Cardiac muscle cell (in vitro differentiated cells and primary cell): ENCODE measurements at regions not wholly inside any gene's neighbourhood (a gene's known extent, or its start where the extent isn't known, plus 50 kb on each side); places are given as distances from the start of the nearest gene placed in this dataset.

Experiments used
- DNase-seq, 2 donors: peaks; one replicate each; pipeline versions ENCODE4 v3.0.0 to v3.0.0-alpha.2; 2010 to 2017; ENCODE audit warnings: low read depth in 1 of 2, low spot score in 1 of 2
- H3K27ac ChIP-seq: fragments of 200-600 bp; sonication (generic); 2 replicates; pipeline ENCODE4 v1.5.1; 2016
- H3K27me3 ChIP-seq: fragments of 200-600 bp; sonication (generic); 2 replicates; pipeline ENCODE4 v1.6.0; 2016; ENCODE audit warnings: control low read depth
- H3K36me3 ChIP-seq: fragments of 200-600 bp; sonication (generic); 2 replicates; pipeline ENCODE4 v1.5.1; 2016; ENCODE audit warnings: control low read depth
- H3K4me1 ChIP-seq: fragments of 200-600 bp; sonication (generic); 2 replicates; pipeline ENCODE4 v1.8.1; 2017; ENCODE audit warnings: low read depth, mild to moderate bottlenecking, mixed run types
- H3K4me3 ChIP-seq: fragments of 200-600 bp; sonication (generic); 2 replicates; pipeline ENCODE4 v1.5.1; 2016; ENCODE audit warnings: mild to moderate bottlenecking
- H3K9me3 ChIP-seq: fragments of 200-600 bp; sonication (generic); 2 replicates; pipeline ENCODE4 v1.5.1; 2017; ENCODE audit warnings: low read depth, mild to moderate bottlenecking, control low read depth
- TF ChIP-seq, protein P1 (sequence below): IDR thresholded peaks from 2 replicates; pipeline ENCODE4 v1.5.1; 2012; ENCODE audit warnings: low read depth, mild to moderate bottlenecking, low read length

GRCh38 chr11:127440616-127441015, 440.0 kb upstream of the KIRREL3 start:
- DNase-seq = no peak
- Histone ChIP-seq H3K4me1 (no peaks in the 10 kb centered on the region), H3K36me3 (no peaks in the 10 kb centered on the region), H3K27ac (no peak overlapping the region), H3K4me3 (no peak overlapping the region), H3K27me3 (no peaks in the 10 kb centered on the region), H3K9me3 (no peaks in the 10 kb centered on the region)
- TF ChIP-seq, protein P1, sequence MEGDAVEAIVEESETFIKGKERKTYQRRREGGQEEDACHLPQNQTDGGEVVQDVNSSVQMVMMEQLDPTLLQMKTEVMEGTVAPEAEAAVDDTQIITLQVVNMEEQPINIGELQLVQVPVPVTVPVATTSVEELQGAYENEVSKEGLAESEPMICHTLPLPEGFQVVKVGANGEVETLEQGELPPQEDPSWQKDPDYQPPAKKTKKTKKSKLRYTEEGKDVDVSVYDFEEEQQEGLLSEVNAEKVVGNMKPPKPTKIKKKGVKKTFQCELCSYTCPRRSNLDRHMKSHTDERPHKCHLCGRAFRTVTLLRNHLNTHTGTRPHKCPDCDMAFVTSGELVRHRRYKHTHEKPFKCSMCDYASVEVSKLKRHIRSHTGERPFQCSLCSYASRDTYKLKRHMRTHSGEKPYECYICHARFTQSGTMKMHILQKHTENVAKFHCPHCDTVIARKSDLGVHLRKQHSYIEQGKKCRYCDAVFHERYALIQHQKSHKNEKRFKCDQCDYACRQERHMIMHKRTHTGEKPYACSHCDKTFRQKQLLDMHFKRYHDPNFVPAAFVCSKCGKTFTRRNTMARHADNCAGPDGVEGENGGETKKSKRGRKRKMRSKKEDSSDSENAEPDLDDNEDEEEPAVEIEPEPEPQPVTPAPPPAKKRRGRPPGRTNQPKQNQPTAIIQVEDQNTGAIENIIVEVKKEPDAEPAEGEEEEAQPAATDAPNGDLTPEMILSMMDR = no peak

DNA sequence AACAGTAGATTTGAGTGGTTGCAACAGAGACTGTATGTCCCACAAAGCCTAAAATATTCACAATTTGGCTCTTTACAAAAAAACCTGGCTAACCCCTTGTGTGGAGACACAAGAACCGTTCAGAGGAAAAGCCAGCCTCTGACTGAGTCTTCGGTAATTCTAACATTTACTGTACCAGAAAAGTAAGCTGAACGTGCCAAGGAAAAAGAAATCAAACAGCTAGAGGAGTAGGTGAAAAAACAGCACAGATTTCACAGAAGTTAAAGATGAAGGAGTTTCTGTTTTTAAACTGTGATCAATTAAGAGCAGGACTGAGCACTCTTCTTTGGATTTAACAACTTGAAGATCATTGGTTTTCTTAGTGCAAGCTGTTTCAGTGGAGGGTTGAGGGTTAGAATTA, 424.7 kb upstream of the KIRREL3 start:
- no peaks in the 10 kb centered on the region for H3K9me3 ChIP-seq
- TF ChIP-seq, protein P1 = no peak
- H3K4me1 ChIP-seq = no peaks in the 10 kb centered on the region

DNA sequence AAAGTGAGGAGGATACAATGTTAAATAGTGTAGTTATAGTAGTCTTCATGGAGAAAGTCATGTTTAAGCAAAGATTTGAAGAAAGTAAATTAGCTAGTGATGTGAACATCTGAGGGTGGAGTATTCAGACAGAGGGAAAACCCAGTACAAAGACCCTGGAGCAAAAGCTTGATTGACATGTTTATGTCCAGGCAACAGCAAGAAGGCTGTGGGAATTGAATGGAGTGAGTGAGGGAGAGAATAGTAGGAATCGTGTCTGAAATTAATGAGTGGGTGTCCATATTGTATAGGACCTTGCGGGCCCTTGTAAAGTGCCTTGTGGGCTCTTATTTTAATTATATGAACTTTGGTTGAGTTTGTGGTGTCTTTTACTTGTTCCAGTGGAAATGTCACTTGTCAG, 424.1 kb upstream of the KIRREL3 start:
- no peaks in the 10 kb centered on the region for H3K27me3 ChIP-seq
- H3K36me3 ChIP-seq = no peaks in the 10 kb centered on the region
- no peak overlapping the region for H3K4me3 ChIP-seq
- DNase-seq = no peak
- TF ChIP-seq, protein P1 = no peak
- H3K9me3 ChIP-seq = no peaks in the 10 kb centered on the region
- H3K4me1 ChIP-seq = no peaks in the 10 kb centered on the region
- H3K27ac ChIP-seq = no peak overlapping the region

More for the DNA sequence above, 424.7 kb upstream of the KIRREL3 start:
- Histone ChIP-seq H3K27ac (no peak overlapping the region), H3K36me3 (no peaks in the 10 kb centered on the region), H3K27me3 (no peaks in the 10 kb centered on the region), H3K4me3 (no peak overlapping the region)
- DNase-seq = no peak

- Histone ChIP-seq H3K4me3 (no peak overlapping the region), H3K27ac (no peak overlapping the region), H3K4me1 (no peaks in the 10 kb centered on the region), H3K36me3 (no peaks in the 10 kb centered on the region), H3K9me3 (no peaks in the 10 kb centered on the region), H3K27me3 (no peaks in the 10 kb centered on the region)
- TF ChIP-seq, protein P1 = no peak
- no peak for DNase-seq
Measured at GRCh38 chr11:127420139-127420538, 419.6 kb upstream of the KIRREL3 start.

GRCh38 chr11:127412722-127413380, 412.3 kb upstream of the KIRREL3 start:
- no peak overlapping the region for H3K27ac ChIP-seq
- H3K4me3 ChIP-seq = no peak overlapping the region
- H3K36me3 ChIP-seq = no peaks in the 10 kb centered on the region
- H3K27me3 ChIP-seq = no peaks in the 10 kb centered on the region
- H3K4me1 ChIP-seq = no peaks in the 10 kb centered on the region
- TF ChIP-seq, protein P1 = no peak
- DNase-seq = no peak
- no peaks in the 10 kb centered on the region for H3K9me3 ChIP-seq
